ENCODE measurements at regions not wholly inside any gene's neighbourhood (a gene's known extent, or its start where the extent isn't known, plus 50 kb on each side); places are given as distances from the start of the nearest gene placed in this dataset.

DNA sequence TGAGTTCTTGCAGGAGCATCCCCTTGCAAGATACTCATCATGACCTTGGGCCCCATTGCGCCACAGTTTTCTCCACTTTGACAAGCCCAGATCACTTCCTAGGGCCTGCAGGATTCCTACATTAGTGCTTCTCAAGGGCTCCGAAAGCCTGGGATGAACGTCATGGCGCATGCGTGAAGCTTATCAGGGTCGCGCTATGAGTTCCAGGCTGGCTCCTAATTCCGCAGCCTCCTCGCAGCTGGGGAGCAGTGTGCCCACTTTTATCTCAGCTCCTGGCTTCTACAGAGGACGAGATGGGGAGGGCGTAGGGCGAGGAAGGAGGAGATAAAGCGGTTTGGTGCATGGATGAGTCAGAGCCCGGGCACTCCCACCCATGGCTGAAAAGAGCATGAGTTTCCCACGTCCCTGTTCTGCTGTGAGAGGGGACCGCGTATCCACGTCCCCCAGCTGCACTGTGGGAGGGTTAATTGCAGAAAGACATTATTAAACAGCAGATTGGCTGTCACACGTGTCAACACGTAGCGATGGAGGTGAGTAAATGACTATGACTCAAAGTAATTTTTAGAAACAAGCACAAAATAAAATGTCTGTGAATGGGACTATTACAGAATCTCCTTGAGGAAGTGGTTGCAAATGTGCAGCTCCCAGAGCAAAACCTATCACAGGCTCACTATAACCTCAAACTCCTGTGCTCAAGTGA lies 72.9 kb upstream of the DSP start:
- Histone ChIP-seq H3K36me3 (ENCODE audit: control insufficient read depth in 3 of 3, insufficient read depth in 2 of 3, low read depth in 1 of 3, low read length in 3 of 3) (no peaks in the 10 kb centered on the region), H3K4me1 (ENCODE audit: control insufficient read depth in 3 of 3, insufficient read depth in 2 of 3, low read depth in 1 of 3, low read length in 2 of 3) (peaks cover 4 to 29% (median 7%) of the 10 kb centered on the region in 3 donors), H3K9me3 (ENCODE audit: control insufficient read depth in 2 of 2, insufficient read depth in 1 of 2, low read depth in 1 of 2, low read length in 1 of 2) (no peaks in the 10 kb centered on the region), H3K4me3 (ENCODE audit: low read depth in 1 of 3, low read length in 3 of 3) (peak overlapping the region in 1 of 3 donors; percentile 41), H3K27me3 (ENCODE audit: control insufficient read depth in 3 of 3, insufficient read depth in 3 of 3, low read length in 3 of 3) (no peaks in the 10 kb centered on the region), H3K27ac (ENCODE audit: low read depth in 1 of 3, low read length in 2 of 3) (peak overlapping the region in 1 of 3 donors; percentile 29)
- peak; percentile 52 to 59 for DNase-seq
- WGBS, 3 donors, result 20 to 29% (median 26%) methylated on average over 21 of the region's 21 CpGs
- FAIRE-seq, result no peak

DNA sequence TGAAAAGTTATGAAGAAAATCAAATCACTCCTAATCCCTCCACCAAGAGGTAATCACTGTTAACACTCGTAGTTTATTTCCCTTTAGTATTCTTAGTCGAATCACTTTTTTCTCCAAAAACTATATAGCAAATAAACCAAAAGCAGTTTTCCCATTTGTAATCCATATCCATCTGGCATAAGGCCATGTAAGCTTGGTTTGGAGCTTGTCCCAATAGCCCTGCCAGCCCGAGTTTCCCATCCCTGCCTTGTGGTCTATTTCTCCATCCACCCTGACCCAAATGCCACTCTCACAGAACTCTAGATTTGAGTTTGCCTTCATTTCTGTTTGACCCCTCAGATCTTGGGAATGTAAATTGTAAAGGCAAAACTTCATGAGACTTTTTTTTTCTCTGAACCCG lies 71.8 kb upstream of the DSP start:
- FAIRE-seq, result no peak
- H3K4me3 ChIP-seq (ENCODE audit: low read depth in 1 of 3, low read length in 3 of 3), result no peak overlapping the region
- no peak for DNase-seq

DNA sequence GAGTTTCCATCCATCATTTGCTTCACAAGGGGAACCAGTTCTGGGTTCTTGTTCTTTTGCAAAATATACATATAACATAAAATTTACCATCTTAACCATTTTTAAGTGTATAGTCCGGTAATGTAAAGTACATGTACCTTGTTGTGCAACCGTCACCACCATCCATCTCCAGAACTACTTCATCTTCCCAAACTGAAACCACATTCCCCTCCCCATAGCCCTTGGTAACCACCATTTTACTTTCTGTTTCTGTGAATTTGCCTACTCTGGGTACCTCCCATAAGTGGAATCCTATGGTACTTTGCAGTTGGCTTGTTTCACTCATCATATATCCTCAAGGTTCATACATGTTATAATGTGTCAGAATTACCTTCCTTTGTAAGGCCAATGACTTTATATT lies 70.3 kb upstream of the DSP start:
- Histone ChIP-seq H3K27ac (ENCODE audit: low read depth in 1 of 3, low read length in 2 of 3) (no peak overlapping the region), H3K4me1 (ENCODE audit: control insufficient read depth in 3 of 3, insufficient read depth in 2 of 3, low read depth in 1 of 3, low read length in 2 of 3) (peaks cover 4 to 25% (median 7%) of the 10 kb centered on the region in 3 donors), H3K27me3 (ENCODE audit: control insufficient read depth in 3 of 3, insufficient read depth in 3 of 3, low read length in 3 of 3) (no peaks in the 10 kb centered on the region), H3K4me3 (ENCODE audit: low read depth in 1 of 3, low read length in 3 of 3) (no peak overlapping the region), H3K36me3 (ENCODE audit: control insufficient read depth in 3 of 3, insufficient read depth in 2 of 3, low read depth in 1 of 3, low read length in 3 of 3) (no peaks in the 10 kb centered on the region), H3K9me3 (ENCODE audit: control insufficient read depth in 2 of 2, insufficient read depth in 1 of 2, low read depth in 1 of 2, low read length in 1 of 2) (no peaks in the 10 kb centered on the region)
- DNase-seq, result no peak
- no peak for FAIRE-seq
- 85 to 92% (median 87%) methylated on average over 2 of the region's 2 CpGs for WGBS, 3 donors

More for the DNA sequence above, 71.8 kb upstream of the DSP start:
- H3K27ac ChIP-seq (ENCODE audit: low read depth in 1 of 3, low read length in 2 of 3), result no peak overlapping the region
- H3K36me3 ChIP-seq (ENCODE audit: control insufficient read depth in 3 of 3, insufficient read depth in 2 of 3, low read depth in 1 of 3, low read length in 3 of 3), result no peaks in the 10 kb centered on the region
- H3K4me1 ChIP-seq (ENCODE audit: control insufficient read depth in 3 of 3, insufficient read depth in 2 of 3, low read depth in 1 of 3, low read length in 2 of 3), result peaks cover 4 to 25% (median 7%) of the 10 kb centered on the region in 3 donors
- WGBS, 3 donors, result 75 to 79% (median 78%) methylated on average over 4 of the region's 4 CpGs
- no peaks in the 10 kb centered on the region for H3K9me3 ChIP-seq (ENCODE audit: control insufficient read depth in 2 of 2, insufficient read depth in 1 of 2, low read depth in 1 of 2, low read length in 1 of 2)
- no peaks in the 10 kb centered on the region for H3K27me3 ChIP-seq (ENCODE audit: control insufficient read depth in 3 of 3, insufficient read depth in 3 of 3, low read length in 3 of 3)

- DNase-seq, result peak in 1 of 2 donors; percentile 12
- Histone ChIP-seq H3K36me3 (ENCODE audit: control insufficient read depth in 3 of 3, insufficient read depth in 2 of 3, low read depth in 1 of 3, low read length in 3 of 3) (no peaks in the 10 kb centered on the region), H3K9me3 (ENCODE audit: control insufficient read depth in 2 of 2, insufficient read depth in 1 of 2, low read depth in 1 of 2, low read length in 1 of 2) (no peaks in the 10 kb centered on the region), H3K4me1 (ENCODE audit: control insufficient read depth in 3 of 3, insufficient read depth in 2 of 3, low read depth in 1 of 3, low read length in 2 of 3) (no peaks in the 10 kb centered on the region), H3K4me3 (ENCODE audit: low read depth in 1 of 3, low read length in 3 of 3) (no peak overlapping the region), H3K27me3 (ENCODE audit: control insufficient read depth in 3 of 3, insufficient read depth in 3 of 3, low read length in 3 of 3) (no peaks in the 10 kb centered on the region), H3K27ac (ENCODE audit: low read depth in 1 of 3, low read length in 2 of 3) (no peak overlapping the region)
- 89 to 91% (median 90%) methylated on average over 7 of the region's 7 CpGs for WGBS, 3 donors
- no peak for FAIRE-seq
These were observed 67.4 kb upstream of the DSP start for GRCh38 chr6:7473805-7474719.

GRCh38 chr6:7475081-7475480 lies 66.4 kb upstream of the DSP start:
- WGBS, 3 donors, result 93 to 97% (median 93%) methylated on average over 5 of the region's 5 CpGs
- no peaks in the 10 kb centered on the region for H3K4me1 ChIP-seq (ENCODE audit: control insufficient read depth in 3 of 3, insufficient read depth in 2 of 3, low read depth in 1 of 3, low read length in 2 of 3)
- no peaks in the 10 kb centered on the region for H3K27me3 ChIP-seq (ENCODE audit: control insufficient read depth in 3 of 3, insufficient read depth in 3 of 3, low read length in 3 of 3)
- H3K9me3 ChIP-seq (ENCODE audit: control insufficient read depth in 2 of 2, insufficient read depth in 1 of 2, low read depth in 1 of 2, low read length in 1 of 2), result no peaks in the 10 kb centered on the region
- no peak overlapping the region for H3K4me3 ChIP-seq (ENCODE audit: low read depth in 1 of 3, low read length in 3 of 3)
- DNase-seq (no peak), FAIRE-seq (no peak)
- no peak overlapping the region for H3K27ac ChIP-seq (ENCODE audit: low read depth in 1 of 3, low read length in 2 of 3)
- no peaks in the 10 kb centered on the region for H3K36me3 ChIP-seq (ENCODE audit: control insufficient read depth in 3 of 3, insufficient read depth in 2 of 3, low read depth in 1 of 3, low read length in 3 of 3)

- H3K4me1 ChIP-seq (ENCODE audit: control insufficient read depth in 3 of 3, insufficient read depth in 2 of 3, low read depth in 1 of 3, low read length in 2 of 3), result no peaks in the 10 kb centered on the region
- WGBS, 3 donors, result 6 to 41% (median 31%) methylated on average over 9 to 12 of the region's 12 CpGs
- no peaks in the 10 kb centered on the region for H3K9me3 ChIP-seq (ENCODE audit: control insufficient read depth in 2 of 2, insufficient read depth in 1 of 2, low read depth in 1 of 2, low read length in 1 of 2)
- no peak for FAIRE-seq
- peak overlapping the region in 2 of 3 donors; percentile 52 to 58 for H3K27ac ChIP-seq (ENCODE audit: low read depth in 1 of 3, low read length in 2 of 3)
- no peaks in the 10 kb centered on the region for H3K27me3 ChIP-seq (ENCODE audit: control insufficient read depth in 3 of 3, insufficient read depth in 3 of 3, low read length in 3 of 3)
- peak; percentile 56 to 98 for DNase-seq
- H3K4me3 ChIP-seq (ENCODE audit: low read depth in 1 of 3, low read length in 3 of 3), result no peak overlapping the region
- no peaks in the 10 kb centered on the region for H3K36me3 ChIP-seq (ENCODE audit: control insufficient read depth in 3 of 3, insufficient read depth in 2 of 3, low read depth in 1 of 3, low read length in 3 of 3)
These were observed 61.6 kb upstream of the DSP start for GRCh38 chr6:7479801-7480266.

- no peaks in the 10 kb centered on the region for H3K9me3 ChIP-seq (ENCODE audit: control insufficient read depth in 2 of 2, insufficient read depth in 1 of 2, low read depth in 1 of 2, low read length in 1 of 2)
- no peaks in the 10 kb centered on the region for H3K4me1 ChIP-seq (ENCODE audit: control insufficient read depth in 3 of 3, insufficient read depth in 2 of 3, low read depth in 1 of 3, low read length in 2 of 3)
- no peaks in the 10 kb centered on the region for H3K27me3 ChIP-seq (ENCODE audit: control insufficient read depth in 3 of 3, insufficient read depth in 3 of 3, low read length in 3 of 3)
- H3K27ac ChIP-seq (ENCODE audit: low read depth in 1 of 3, low read length in 2 of 3), result no peak overlapping the region
- FAIRE-seq, result no peak
- DNase-seq, result no peak
- no peak overlapping the region for H3K4me3 ChIP-seq (ENCODE audit: low read depth in 1 of 3, low read length in 3 of 3)
- H3K36me3 ChIP-seq (ENCODE audit: control insufficient read depth in 3 of 3, insufficient read depth in 2 of 3, low read depth in 1 of 3, low read length in 3 of 3), result no peaks in the 10 kb centered on the region
These were observed 56.8 kb upstream of the DSP start for GRCh38 chr6:7484666-7485065.

DNA sequence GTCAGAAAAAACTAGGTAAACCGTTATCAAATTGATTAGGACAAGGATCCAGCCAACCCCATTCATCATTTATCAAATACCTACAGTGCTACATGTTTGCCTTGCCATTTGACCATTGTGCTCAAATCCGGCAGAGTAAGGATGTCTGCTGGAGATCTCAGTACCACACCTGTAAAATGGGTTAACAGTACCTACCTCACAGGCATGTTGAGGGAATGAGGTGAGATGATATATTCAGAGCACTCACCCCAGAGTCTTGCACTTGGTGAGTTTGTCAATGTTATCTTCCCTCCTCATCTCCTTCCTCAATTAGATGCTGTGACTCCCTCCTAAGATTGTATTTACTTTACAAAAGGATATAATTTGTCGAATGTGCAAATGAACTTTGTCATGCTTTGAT lies 54.5 kb upstream of the DSP start:
- H3K9me3 ChIP-seq (ENCODE audit: control insufficient read depth in 2 of 2, insufficient read depth in 1 of 2, low read depth in 1 of 2, low read length in 1 of 2), result no peaks in the 10 kb centered on the region
- WGBS, 3 donors, result 62 to 82% (median 71%) methylated on average over 3 of the region's 3 CpGs
- H3K36me3 ChIP-seq (ENCODE audit: control insufficient read depth in 3 of 3, insufficient read depth in 2 of 3, low read depth in 1 of 3, low read length in 3 of 3), result no peaks in the 10 kb centered on the region
- DNase-seq, result no peak
- no peaks in the 10 kb centered on the region for H3K4me1 ChIP-seq (ENCODE audit: control insufficient read depth in 3 of 3, insufficient read depth in 2 of 3, low read depth in 1 of 3, low read length in 2 of 3)
- H3K27me3 ChIP-seq (ENCODE audit: control insufficient read depth in 3 of 3, insufficient read depth in 3 of 3, low read length in 3 of 3), result no peaks in the 10 kb centered on the region
- no peak overlapping the region for H3K27ac ChIP-seq (ENCODE audit: low read depth in 1 of 3, low read length in 2 of 3)
- no peak for FAIRE-seq
- H3K4me3 ChIP-seq (ENCODE audit: low read depth in 1 of 3, low read length in 3 of 3), result no peak overlapping the region

All from small intestine (tissue), 7 donors.